NCI-H146 (cell line): ENCODE measurements at regions not wholly inside any gene's neighbourhood (a gene's known extent, or its start where the extent isn't known, plus 50 kb on each side); places are given as distances from the start of the nearest gene placed in this dataset.
A peak's percentile ranks its signal among the peaks of the same experiment; 100 is the strongest.
"Not testable (repeated sequence)": the region's sequence is repeated elsewhere in the genome, so short reads cannot be mapped to it uniquely, and the experiment has no call there.

ENCODE experiments used
- DNase-seq: peaks from one replicate; lab custom pipeline; 2025; lab: John Stamatoyannopoulos, UW

DNA sequence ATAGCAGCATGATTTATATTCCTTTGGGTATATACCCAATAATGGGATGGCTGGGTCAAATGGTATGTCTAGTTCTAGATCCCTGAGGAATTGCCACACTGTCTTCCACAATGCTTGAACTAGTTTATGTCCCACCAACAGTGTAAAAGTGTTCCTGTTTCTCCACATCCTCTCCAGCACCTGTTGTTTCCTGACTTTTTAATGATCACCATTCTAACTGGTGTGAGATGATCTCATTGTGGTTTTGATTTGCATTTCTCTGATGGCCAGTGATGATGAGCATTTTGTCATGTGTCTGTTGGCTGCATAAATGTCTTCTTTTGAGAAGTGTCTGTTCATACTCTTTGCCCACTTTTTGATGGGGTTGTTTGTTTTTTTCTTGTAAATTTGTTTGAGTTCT, 54.0 kb upstream of the GPR89A start:
- not testable (repeated sequence) for DNase-seq

- no peak for DNase-seq
Observed at GRCh38 chr1:145545055-145545454, 62.7 kb upstream of the GPR89A start.

- not testable (repeated sequence) for DNase-seq
Observed at GRCh38 chr1:145541685-145542084, 66.1 kb upstream of the GPR89A start.

DNA sequence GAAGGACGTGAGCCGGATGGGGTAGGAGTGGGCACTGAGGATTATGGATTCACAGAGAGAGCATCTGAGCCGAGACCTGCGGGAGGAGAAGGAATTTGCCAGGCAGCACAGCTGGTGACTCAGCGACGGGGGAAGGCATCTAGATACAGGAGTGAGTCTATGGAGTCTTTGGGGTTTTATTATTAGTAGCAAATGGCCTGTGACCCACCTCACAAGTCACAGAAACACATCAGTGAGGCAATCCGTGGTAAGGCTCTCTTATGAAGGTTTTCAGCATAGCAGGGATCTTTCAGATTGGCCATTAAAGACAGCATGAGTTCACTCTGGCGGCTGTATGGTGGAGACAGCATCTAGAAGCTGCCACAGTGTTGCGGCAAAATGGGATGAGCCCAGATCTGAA, 66.5 kb upstream of the GPR89A start:
- DNase-seq, result not testable (repeated sequence)

GRCh38 chr1:145538118-145538882, 69.5 kb upstream of the GPR89A start:
- not testable (repeated sequence) for DNase-seq

DNA sequence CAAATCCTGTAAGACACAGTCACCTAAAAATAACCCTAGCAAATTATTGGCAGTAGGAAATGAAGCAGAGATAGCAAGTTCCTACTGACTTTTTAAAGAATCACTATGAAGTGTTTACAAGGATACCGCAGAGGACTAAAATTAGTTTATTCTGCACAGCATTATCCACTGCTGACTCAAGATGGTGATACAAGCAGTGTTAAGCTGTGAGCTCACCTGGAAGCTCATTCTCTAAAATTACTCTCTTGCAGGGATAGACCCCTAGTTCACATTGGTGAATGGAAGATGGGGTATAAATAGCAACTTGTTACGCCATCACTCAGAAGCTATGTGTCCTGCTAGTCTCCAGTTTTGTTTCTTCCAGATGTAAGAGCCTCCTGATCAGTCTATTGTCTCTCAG, 70.8 kb upstream of the GPR89A start:
- DNase-seq, result not testable (repeated sequence)

DNA sequence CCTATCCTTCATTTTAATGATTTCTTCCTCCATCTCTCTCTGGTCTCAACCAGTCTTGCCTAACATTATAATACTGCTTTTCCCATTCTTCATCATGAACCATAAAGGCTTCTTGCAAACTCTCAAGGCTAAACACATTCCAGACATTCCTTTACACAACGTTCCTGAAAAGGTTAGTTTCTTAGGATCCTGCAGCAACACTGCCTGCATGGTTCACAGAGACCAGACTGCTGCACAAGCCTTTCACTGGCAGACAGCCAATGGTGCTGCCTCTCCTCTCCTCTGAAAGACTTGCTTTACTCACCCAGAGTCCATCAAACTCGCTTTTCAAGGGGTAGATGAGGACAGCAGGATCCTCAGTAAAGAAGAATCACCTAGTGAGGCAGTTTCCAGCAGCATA, 72.3 kb upstream of the GPR89A start:
- DNase-seq, result not testable (repeated sequence)

DNA sequence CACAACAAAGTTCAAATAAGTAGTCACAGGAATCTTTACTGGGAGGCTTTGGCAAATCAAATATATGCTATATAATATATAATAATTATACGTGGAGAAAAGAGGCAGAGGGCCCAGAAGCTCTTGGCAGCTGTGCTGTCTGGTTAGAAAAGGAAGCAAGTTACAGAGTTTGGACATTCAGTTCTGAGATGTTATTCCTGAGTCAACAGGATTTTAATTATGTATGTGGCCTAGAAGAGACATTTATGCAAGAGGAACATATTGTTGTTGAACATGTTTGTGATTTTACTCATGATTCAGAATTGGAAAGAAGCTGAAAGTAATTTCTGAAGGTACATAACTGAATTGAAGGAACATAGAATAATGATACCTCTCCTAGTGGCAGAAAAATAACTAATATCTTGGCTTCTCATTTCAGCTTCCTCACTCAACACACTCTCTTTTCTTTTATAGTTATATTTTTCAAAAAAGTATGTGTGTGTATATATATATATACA, 79.7 kb upstream of the GPR89A start:
- not testable (repeated sequence) for DNase-seq

DNA sequence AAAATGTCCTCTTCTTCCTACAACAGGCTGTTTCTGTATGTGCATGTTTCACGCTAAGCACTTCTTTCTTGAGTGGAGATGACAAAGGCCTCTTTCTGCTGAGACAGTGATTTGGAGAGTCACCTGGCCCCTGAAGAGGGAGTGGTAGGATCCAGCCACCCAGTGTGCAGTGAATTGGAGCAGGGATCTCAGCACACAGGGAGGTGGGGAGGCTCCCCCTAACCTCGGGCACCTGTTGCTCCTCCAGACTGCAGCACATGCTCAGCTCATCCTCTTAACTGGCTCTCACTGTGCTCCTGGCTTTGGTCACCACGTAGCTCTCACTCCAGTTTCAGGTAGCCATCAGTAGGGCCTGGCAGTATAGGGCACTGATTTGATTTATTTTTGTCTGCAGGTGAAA, 87.6 kb upstream of the GPR89A start:
- not testable (repeated sequence) for DNase-seq

- DNase-seq, result not testable (repeated sequence)
Observed at GRCh38 chr1:145519302-145519701, 88.5 kb upstream of the GPR89A start.

DNA sequence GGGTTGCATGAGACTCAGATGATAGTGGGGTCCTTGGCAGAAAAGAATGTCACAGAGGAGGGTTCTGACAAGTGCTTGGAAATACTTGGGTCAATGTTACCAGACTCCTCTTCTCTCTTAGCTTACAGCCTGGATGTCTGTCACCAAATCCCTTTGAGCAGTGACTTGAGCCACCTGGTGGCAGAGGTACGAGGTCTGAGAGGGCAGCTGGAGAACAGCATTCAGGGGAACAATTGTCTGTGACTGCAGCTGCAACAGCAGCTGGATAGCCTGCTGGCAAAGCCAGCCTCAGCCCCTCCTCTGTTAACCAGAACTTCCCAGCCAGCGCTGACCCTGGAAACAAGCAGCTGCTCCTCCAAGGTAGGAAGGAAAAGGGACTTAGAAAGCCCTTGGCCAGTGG, 87.6 kb upstream of the NBPF20 start:
- peak; percentile 10 for DNase-seq

DNA sequence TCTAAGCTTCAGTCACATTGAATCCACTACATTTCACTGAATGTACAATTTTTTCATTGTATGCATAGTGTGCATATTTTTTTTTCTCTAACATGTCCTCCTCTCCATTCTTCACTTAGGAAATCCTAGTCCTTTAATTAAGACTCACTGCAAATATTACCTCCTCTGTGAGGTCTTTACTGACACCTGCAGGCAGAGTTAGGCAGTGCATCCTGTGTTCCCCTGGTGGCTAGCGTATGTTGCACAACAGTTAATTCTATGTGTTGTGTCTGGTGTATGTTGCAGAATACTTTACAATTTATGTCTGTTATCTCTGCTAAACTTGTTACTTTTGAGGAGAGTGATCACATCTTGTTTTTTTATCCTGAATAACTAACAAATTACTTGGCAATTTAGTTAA, 82.7 kb upstream of the NBPF20 start:
- not testable (repeated sequence) for DNase-seq

GRCh38 chr1:145505663-145506647, 80.6 kb upstream of the NBPF20 start:
- not testable (repeated sequence) for DNase-seq

DNA sequence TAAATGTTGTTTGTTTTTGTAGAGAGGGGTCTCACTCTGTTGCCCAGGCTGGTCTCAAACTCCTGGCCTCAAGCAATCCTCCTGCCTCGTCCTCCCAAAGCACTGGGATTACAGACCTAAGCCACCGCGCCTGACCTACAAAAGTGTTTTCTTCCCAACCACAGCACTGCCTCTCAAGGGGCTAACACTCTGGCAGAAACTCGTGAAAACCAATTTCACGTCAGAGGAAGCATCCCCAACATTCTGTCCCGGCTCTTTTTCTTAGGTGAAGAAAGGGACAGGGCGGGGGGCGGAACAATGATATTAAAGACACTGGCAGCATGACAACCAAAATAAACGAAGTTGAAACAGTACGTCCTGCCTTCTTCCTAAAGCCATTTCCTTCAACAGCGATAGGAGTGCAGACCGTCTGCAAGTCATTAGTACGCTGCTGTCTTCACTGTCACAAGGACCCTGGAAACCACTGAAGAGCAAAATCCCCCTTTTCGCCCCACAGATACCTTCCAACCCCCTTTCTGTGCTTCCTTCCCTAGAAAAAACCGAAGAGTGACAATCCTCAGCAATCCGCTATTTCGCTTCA, 79.5 kb upstream of the NBPF20 start:
- not testable (repeated sequence) for DNase-seq

DNA sequence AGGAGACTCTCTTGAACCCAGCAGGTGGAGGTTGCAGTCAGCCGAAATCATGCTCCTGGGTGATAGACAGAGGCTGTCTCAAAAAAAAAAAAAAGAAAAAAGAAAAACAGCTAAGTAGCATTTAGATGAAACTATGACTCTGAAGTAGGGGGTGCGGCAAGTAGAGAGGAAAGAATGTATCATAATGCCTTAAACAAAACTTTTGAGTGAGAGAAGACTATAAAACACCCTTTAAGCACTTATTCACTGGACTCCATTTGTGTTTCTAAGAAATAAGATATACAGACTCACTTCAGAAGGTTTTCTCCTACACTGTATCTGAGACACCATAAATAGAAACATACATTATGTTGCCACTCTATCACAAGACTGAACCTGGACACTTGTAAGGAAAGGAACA, 78.9 kb upstream of the NBPF20 start:
- DNase-seq, result not testable (repeated sequence)

GRCh38 chr1:145500251-145500650, 74.8 kb upstream of the NBPF20 start:
- DNase-seq, result not testable (repeated sequence)

DNA sequence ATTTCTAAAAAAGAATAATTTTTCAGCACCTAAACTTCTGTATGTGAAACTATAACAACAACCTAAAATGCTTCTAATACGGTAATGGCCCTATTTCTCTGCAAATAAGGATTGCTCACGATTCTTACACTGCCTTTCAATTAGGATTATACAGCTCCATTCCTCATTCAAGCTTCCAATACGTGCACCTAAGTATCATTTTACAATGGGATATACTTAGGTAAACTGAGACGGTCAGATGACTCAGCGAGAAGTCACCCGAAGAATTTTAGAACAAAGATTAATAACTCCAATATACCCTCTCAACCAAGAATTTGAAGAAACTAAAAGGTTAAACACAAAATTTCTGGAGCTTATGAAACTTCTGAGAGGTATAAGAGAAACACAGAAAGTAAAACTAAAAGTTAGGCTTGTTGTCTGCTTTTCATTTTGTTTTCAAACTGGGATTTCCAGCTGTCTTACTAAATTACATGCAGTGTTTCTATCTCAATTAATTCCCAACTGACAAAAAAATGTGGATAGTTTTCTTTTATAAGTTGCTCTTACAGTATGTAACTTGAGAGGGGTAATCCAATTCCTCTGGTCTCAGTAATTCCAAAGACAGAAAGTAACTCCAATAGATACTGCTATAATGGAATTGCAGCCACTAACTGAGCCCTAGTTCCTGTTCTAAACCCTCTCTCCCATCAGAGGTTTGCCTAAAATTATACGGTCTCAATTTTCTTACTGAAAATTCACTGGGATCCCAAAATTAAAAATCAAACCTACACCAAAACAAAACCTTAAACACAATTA, 69.9 kb upstream of the NBPF20 start:
- not testable (repeated sequence) for DNase-seq

DNA sequence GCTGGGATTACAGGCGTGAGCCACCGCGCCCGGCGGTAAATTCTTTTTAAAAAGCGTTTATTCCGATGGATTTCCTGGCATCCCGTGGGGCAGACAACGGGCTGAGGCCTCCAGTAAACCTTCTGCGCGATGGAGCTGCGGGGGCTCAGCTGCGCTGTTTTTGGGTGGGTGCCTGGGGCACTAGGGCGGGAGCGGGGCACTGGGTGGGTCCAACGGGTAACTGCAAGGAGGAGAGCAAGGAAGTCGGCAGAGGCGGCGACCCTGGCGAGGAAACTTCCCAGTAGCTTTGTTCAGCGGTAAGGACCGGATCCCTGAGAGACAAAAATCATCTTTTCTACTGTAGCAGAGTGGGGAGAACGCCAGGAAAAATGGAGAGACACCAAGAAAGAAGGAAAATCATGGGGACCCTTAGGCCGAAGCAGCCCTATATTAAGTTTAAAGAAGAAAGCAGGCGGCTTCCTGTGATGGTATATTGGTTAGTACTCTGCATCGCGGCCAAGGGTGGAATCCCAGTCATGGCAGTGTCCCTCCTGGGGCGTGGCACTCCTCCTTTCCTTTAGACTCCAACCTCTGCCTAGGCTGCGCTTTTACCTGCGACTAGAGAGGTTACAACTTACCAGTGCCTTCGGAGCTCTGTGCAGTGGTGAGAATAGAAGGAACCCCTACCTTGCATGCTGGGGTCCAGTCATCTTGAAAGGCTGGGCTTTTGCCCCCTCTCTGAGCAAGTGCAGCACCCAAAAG, 63.0 kb upstream of the NBPF20 start:
- DNase-seq, result not testable (repeated sequence)

GRCh38 chr1:145487156-145487555, 61.8 kb upstream of the NBPF20 start:
- DNase-seq, result not testable (repeated sequence)

DNA sequence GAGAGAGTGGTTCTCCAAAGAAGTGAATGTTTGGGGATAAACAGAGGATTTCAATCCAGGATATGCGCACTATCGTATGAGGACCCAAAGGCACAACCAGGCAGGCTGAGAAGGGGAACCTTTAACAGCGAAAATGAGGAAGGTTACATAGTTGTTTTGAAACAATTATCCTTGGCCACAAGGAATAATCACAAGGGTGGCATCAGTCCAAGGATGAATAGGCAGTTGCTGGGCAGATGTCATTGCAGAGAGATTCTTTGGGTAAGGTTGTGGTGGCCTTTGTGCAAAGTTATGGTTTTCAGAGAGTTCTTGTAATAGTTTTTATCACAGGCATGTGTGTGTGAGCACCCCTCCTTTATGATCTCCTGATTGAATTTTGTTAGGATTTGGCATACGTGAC, 58.9 kb upstream of the NBPF20 start:
- not testable (repeated sequence) for DNase-seq
